GM12891 (cell line): ENCODE measurements at regions not wholly inside any gene's neighbourhood (a gene's known extent, or its start where the extent isn't known, plus 50 kb on each side); places are given as distances from the start of the nearest gene placed in this dataset.

ENCODE experiments used
- POLR2AphosphoS5 ChIP-seq: IDR thresholded peaks from 2 replicates; pipeline ENCODE4 v1.6.1; 2011; ENCODE audit warnings: low read depth, low read length, control low read depth
- TAF1 ChIP-seq: IDR thresholded peaks from 2 replicates; pipeline ENCODE4 v1.6.1; 2011; ENCODE audit warnings: low read depth, low read length, control low read depth

- TF ChIP-seq POLR2AphosphoS5 (no peak), TAF1 (no peak)
Measured at GRCh38 chr22:27088026-27088425, 430.6 kb downstream of the MIAT start.
